Astrocyte (in vitro differentiated cells and primary cell): ENCODE measurements at regions not wholly inside any gene's neighbourhood (a gene's known extent, or its start where the extent isn't known, plus 50 kb on each side); places are given as distances from the start of the nearest gene placed in this dataset.

Source experiments
- DNase-seq: peaks from one replicate; pipeline ENCODE4 v3.0.0-alpha.2; 2010; ENCODE audit warnings: low read depth
- FAIRE-seq: peaks from 2 replicates; lab custom pipeline; 2011; peaks lifted over from hg19 to GRCh38; lab: Jason Lieb, UNC
- H2AFZ ChIP-seq: 2 replicates; pipeline ENCODE4 v1.6.0; 2012; ENCODE audit warnings: low read depth, low read length, inconsistent platforms
- H3K27ac ChIP-seq: 2 replicates; pipeline ENCODE4 v1.5.1; 2011; ENCODE audit warnings: low read depth, low read length, inconsistent platforms
- H3K27me3 ChIP-seq: 2 replicates; pipeline ENCODE4 v1.6.0; 2011; ENCODE audit warnings: low read length, inconsistent platforms; ENCODE audit not compliant: insufficient read depth
- H3K36me3 ChIP-seq: 2 replicates; pipeline ENCODE4 v1.5.1; 2011; ENCODE audit warnings: low read length, inconsistent platforms; ENCODE audit not compliant: insufficient read depth
- H3K4me1 ChIP-seq: 2 replicates; pipeline ENCODE4 v1.5.1; 2011; ENCODE audit warnings: low read length, inconsistent platforms; ENCODE audit not compliant: insufficient read depth
- H3K4me2 ChIP-seq: 2 replicates; pipeline ENCODE4 v1.6.0; 2012; ENCODE audit warnings: low read length, inconsistent platforms
- H3K4me3 ChIP-seq: 2 replicates; pipeline ENCODE4 v1.5.1; 2011; ENCODE audit warnings: low read depth, mild to moderate bottlenecking, low read length, inconsistent platforms; ENCODE audit not compliant: insufficient read depth
- H3K79me2 ChIP-seq: 2 replicates; pipeline ENCODE4 v1.6.0; 2012; ENCODE audit warnings: mild to moderate bottlenecking, low read length, inconsistent platforms; ENCODE audit not compliant: insufficient read depth
- H3K9ac ChIP-seq: 2 replicates; pipeline ENCODE4 v1.6.0; 2012; ENCODE audit warnings: mild to moderate bottlenecking, low read length, inconsistent platforms
- H3K9me3 ChIP-seq: 2 replicates; pipeline ENCODE4 v1.5.1; 2012; ENCODE audit warnings: low read depth, mild to moderate bottlenecking, low read length, inconsistent platforms; ENCODE audit not compliant: insufficient read depth
- H4K20me1 ChIP-seq: 2 replicates; pipeline ENCODE4 v1.6.0; 2012; ENCODE audit warnings: low read length, inconsistent platforms; ENCODE audit not compliant: insufficient read depth
- H3K27ac Mint-ChIP-seq: one replicate; pipeline ENCODE4 v1.8.0; 2021; ENCODE audit warnings: mild to moderate bottlenecking, mixed read lengths; ENCODE audit not compliant: unreplicated experiment
- H3K27me3 Mint-ChIP-seq: one replicate; pipeline ENCODE4 v1.8.0; 2021; ENCODE audit warnings: low read depth, mixed read lengths; ENCODE audit not compliant: unreplicated experiment
- H3K36me3 Mint-ChIP-seq: one replicate; pipeline ENCODE4 v1.8.0; 2021; ENCODE audit warnings: low read depth, mixed read lengths; ENCODE audit not compliant: unreplicated experiment
- H3K4me1 Mint-ChIP-seq: one replicate; pipeline ENCODE4 v1.8.0; 2021; ENCODE audit warnings: low read depth, mixed read lengths; ENCODE audit not compliant: unreplicated experiment
- H3K4me3 Mint-ChIP-seq: one replicate; pipeline ENCODE4 v1.8.0; 2021; ENCODE audit warnings: mild to moderate bottlenecking, moderate library complexity, mixed read lengths; ENCODE audit not compliant: unreplicated experiment
- H3K9me3 Mint-ChIP-seq: one replicate; pipeline ENCODE4 v1.8.0; 2021; ENCODE audit warnings: mild to moderate bottlenecking, mixed read lengths; ENCODE audit not compliant: unreplicated experiment
- EZH2 ChIP-seq: IDR thresholded peaks from 2 replicates; pipeline ENCODE4 v1.6.1; 2012; ENCODE audit warnings: mild to moderate bottlenecking, low read length, inconsistent platforms; ENCODE audit not compliant: insufficient read depth
- TF ChIP-seq, protein P1 (sequence below): IDR thresholded peaks from 2 replicates; pipeline ENCODE4 v1.5.1; 2011; ENCODE audit warnings: low read depth, mild to moderate bottlenecking, inconsistent platforms, low read length, moderate library complexity; ENCODE audit not compliant: insufficient read depth

DNA sequence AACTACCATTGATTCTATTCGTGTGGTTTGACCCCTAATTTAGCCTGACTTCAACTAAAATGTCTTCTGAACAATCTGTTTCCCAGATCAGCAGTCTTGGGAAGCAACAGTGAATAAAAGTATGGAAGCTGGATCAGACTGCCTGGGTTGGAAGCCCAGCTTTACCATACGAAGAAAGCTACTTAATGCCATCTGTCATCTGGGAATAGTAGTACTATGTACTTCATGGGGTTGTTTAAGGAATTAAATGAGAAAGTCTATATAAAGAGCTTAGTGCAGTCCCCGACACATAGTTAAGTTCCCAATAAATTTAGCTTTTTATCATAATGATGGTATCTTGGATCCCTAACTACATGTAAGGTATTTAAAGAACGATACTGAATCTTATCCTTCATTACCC, 151.5 kb upstream of the ERCC4 start:
- H3K4me1 Mint-ChIP-seq, result no peaks in the 10 kb centered on the region
- H3K4me1 ChIP-seq, result no peaks in the 10 kb centered on the region
- H3K4me3 ChIP-seq, result no peak overlapping the region
- no peak for TF ChIP-seq EZH2
- TF ChIP-seq, protein P1, sequence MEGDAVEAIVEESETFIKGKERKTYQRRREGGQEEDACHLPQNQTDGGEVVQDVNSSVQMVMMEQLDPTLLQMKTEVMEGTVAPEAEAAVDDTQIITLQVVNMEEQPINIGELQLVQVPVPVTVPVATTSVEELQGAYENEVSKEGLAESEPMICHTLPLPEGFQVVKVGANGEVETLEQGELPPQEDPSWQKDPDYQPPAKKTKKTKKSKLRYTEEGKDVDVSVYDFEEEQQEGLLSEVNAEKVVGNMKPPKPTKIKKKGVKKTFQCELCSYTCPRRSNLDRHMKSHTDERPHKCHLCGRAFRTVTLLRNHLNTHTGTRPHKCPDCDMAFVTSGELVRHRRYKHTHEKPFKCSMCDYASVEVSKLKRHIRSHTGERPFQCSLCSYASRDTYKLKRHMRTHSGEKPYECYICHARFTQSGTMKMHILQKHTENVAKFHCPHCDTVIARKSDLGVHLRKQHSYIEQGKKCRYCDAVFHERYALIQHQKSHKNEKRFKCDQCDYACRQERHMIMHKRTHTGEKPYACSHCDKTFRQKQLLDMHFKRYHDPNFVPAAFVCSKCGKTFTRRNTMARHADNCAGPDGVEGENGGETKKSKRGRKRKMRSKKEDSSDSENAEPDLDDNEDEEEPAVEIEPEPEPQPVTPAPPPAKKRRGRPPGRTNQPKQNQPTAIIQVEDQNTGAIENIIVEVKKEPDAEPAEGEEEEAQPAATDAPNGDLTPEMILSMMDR, result no peak
- H3K27me3 ChIP-seq, result no peaks in the 10 kb centered on the region
- no peaks in the 10 kb centered on the region for H3K36me3 Mint-ChIP-seq
- no peak overlapping the region for H3K4me2 ChIP-seq
- no peak overlapping the region for H2AFZ ChIP-seq
- no peak overlapping the region for H3K4me3 Mint-ChIP-seq
- H3K79me2 ChIP-seq, result no peaks in the 10 kb centered on the region
- no peak overlapping the region for H3K27ac Mint-ChIP-seq
- H3K9ac ChIP-seq, result no peak overlapping the region
- no peaks in the 10 kb centered on the region for H3K9me3 ChIP-seq
- H3K27ac ChIP-seq, result no peak overlapping the region
- peaks cover 12% of the 10 kb centered on the region for H3K27me3 Mint-ChIP-seq
- H3K9me3 Mint-ChIP-seq, result peaks cover 2% of the 10 kb centered on the region
- FAIRE-seq (no peak), DNase-seq (no peak)
- H4K20me1 ChIP-seq, result no peaks in the 10 kb centered on the region
- H3K36me3 ChIP-seq, result no peaks in the 10 kb centered on the region

DNA sequence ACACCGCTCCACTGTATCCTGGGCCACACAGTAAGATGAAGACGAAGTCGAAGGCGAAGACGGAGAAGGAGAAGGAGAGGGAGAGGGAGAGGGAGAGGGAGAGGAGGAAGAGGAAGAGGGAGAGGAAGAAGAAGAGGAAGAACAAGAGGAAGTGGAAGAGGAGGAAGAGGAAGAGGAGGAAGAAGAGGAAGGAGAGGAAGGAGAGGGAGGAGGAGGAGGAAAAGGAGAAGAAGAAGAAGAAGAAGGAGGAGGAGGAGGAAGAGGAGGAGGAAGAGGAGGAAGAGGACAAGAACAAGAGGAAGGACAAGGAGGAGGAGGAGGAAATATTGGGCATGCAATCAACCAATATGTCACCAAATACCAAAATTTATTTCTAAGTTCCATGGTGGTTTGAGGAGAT, 149.5 kb upstream of the ERCC4 start:
- Mint-ChIP-seq H3K4me1 (no peaks in the 10 kb centered on the region), H3K36me3 (no peaks in the 10 kb centered on the region), H3K27ac (no peak overlapping the region), H3K27me3 (peaks cover 13% of the 10 kb centered on the region), H3K9me3 (peaks cover 5% of the 10 kb centered on the region), H3K4me3 (no peak overlapping the region)
- no peak overlapping the region for H3K9ac ChIP-seq
- H3K27ac ChIP-seq, result no peak overlapping the region
- H3K79me2 ChIP-seq, result no peaks in the 10 kb centered on the region
- FAIRE-seq (no peak), DNase-seq (no peak)
- no peaks in the 10 kb centered on the region for H3K27me3 ChIP-seq
- H3K36me3 ChIP-seq, result no peaks in the 10 kb centered on the region
- no peaks in the 10 kb centered on the region for H3K4me1 ChIP-seq
- H3K4me2 ChIP-seq, result no peak overlapping the region
- no peaks in the 10 kb centered on the region for H3K9me3 ChIP-seq
- H3K4me3 ChIP-seq, result no peak overlapping the region
- TF ChIP-seq EZH2, result no peak
- TF ChIP-seq, protein P1, result no peak
- H2AFZ ChIP-seq, result no peak overlapping the region
- H4K20me1 ChIP-seq, result no peaks in the 10 kb centered on the region

DNA sequence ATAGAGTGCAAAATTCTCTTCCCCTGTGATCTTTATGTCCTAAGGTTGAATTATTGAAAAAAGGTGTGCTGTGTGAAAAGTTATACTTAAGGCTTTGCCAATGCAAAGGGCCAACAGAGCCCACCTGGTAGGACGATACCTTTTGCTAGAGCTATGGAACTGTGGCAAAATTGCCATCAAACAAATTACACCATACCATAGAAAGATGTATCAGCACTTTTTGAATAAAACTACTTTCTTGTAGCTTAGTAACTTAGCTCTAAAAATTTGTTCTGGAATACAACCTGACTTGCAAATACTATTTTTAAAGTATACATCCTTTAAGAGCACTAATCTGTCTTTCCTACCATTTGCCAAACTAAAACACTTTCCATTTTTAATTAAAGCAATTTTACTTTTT, 147.2 kb upstream of the ERCC4 start:
- Mint-ChIP-seq H3K27me3 (peaks cover 18% of the 10 kb centered on the region), H3K27ac (no peak overlapping the region), H3K9me3 (peaks cover 7% of the 10 kb centered on the region), H3K4me1 (no peaks in the 10 kb centered on the region), H3K4me3 (no peak overlapping the region), H3K36me3 (no peaks in the 10 kb centered on the region)
- H3K4me3 ChIP-seq, result no peak overlapping the region
- no peaks in the 10 kb centered on the region for H3K9me3 ChIP-seq
- H3K4me2 ChIP-seq, result no peak overlapping the region
- no peaks in the 10 kb centered on the region for H3K4me1 ChIP-seq
- no peak overlapping the region for H2AFZ ChIP-seq
- no peaks in the 10 kb centered on the region for H3K36me3 ChIP-seq
- FAIRE-seq, result no peak
- H3K79me2 ChIP-seq, result no peaks in the 10 kb centered on the region
- DNase-seq, result no peak
- no peaks in the 10 kb centered on the region for H3K27me3 ChIP-seq
- no peaks in the 10 kb centered on the region for H4K20me1 ChIP-seq
- H3K27ac ChIP-seq, result no peak overlapping the region
- H3K9ac ChIP-seq, result no peak overlapping the region
- TF ChIP-seq, protein P1, result no peak
- TF ChIP-seq EZH2, result no peak
